H9 (cell line): ENCODE measurements at regions not wholly inside any gene's neighbourhood (a gene's known extent, or its start where the extent isn't known, plus 50 kb on each side); places are given as distances from the start of the nearest gene placed in this dataset.

Experiments
- DNase-seq: peaks from one replicate; pipeline ENCODE4 v3.0.0-alpha.2; 2017
- H2AFZ ChIP-seq: one replicate; pipeline ENCODE4 v1.6.1; 2013; ENCODE audit warnings: mild to moderate bottlenecking, low read length, control low read depth, moderate library complexity
- H2AK5ac ChIP-seq: 2 replicates; pipeline ENCODE4 v1.6.1; 2013; ENCODE audit warnings: low read length, control low read depth, mixed read lengths; ENCODE audit not compliant: insufficient read length
- H2BK120ac ChIP-seq: one replicate; pipeline ENCODE4 v1.6.1; 2013; ENCODE audit warnings: low read depth, mild to moderate bottlenecking, low read length, control low read depth, inconsistent platforms; ENCODE audit not compliant: poor library complexity, severe bottlenecking
- H2BK12ac ChIP-seq: 2 replicates; pipeline ENCODE4 v1.6.1; 2013; ENCODE audit warnings: low read length, control low read depth, mixed read lengths, low read depth; ENCODE audit not compliant: insufficient read length
- H2BK15ac ChIP-seq: 2 replicates; pipeline ENCODE4 v1.6.1; 2013; ENCODE audit warnings: low read depth, low read length, control low read depth
- H2BK20ac ChIP-seq: one replicate; pipeline ENCODE4 v1.6.1; 2013; ENCODE audit warnings: low read depth, mild to moderate bottlenecking, low read length, control low read depth, inconsistent platforms; ENCODE audit not compliant: poor library complexity, severe bottlenecking
- H2BK5ac ChIP-seq: 2 replicates; pipeline ENCODE4 v1.6.1; 2013; ENCODE audit warnings: low read length, control low read depth, mixed read lengths; ENCODE audit not compliant: insufficient read length
- H3K14ac ChIP-seq: 2 replicates; pipeline ENCODE4 v1.6.1; 2013; ENCODE audit warnings: low read length, control low read depth; ENCODE audit not compliant: insufficient read depth
- H3K18ac ChIP-seq: 2 replicates; pipeline ENCODE4 v1.6.1; 2013; ENCODE audit warnings: low read depth, mild to moderate bottlenecking, mixed read lengths, low read length, control low read depth; ENCODE audit not compliant: insufficient read length
- H3K23ac ChIP-seq: 2 replicates; pipeline ENCODE4 v1.6.1; 2013; ENCODE audit warnings: low read length, control low read depth, mixed read lengths, low read depth; ENCODE audit not compliant: insufficient read length
- H3K23me2 ChIP-seq: 2 replicates; pipeline ENCODE4 v1.6.1; 2013; ENCODE audit warnings: low read depth, mild to moderate bottlenecking, mixed read lengths, low read length, control low read depth; ENCODE audit not compliant: insufficient read length, poor library complexity, severe bottlenecking
- H3K27ac ChIP-seq: 2 replicates; pipeline ENCODE4 v1.5.1; 2013; ENCODE audit warnings: low read length, control low read depth, mixed read lengths, low read depth; ENCODE audit not compliant: insufficient read length
- H3K27me3 ChIP-seq: 2 replicates; pipeline ENCODE4 v1.6.1; 2013; ENCODE audit warnings: low read length, control low read depth, inconsistent platforms; ENCODE audit not compliant: insufficient read depth
- H3K4ac ChIP-seq: 2 replicates; pipeline ENCODE4 v1.6.1; 2013; ENCODE audit warnings: low read depth, mild to moderate bottlenecking, control low read depth, inconsistent platforms, low read length, moderate library complexity
- H3K4me1 ChIP-seq: 2 replicates; pipeline ENCODE4 v1.6.1; 2013; ENCODE audit warnings: low read length, control low read depth, inconsistent platforms; ENCODE audit not compliant: insufficient read depth
- H3K4me2 ChIP-seq: 2 replicates; pipeline ENCODE4 v1.6.1; 2013; ENCODE audit warnings: low read length, control low read depth, mixed read lengths; ENCODE audit not compliant: insufficient read length, insufficient read depth
- H3K56ac ChIP-seq: 2 replicates; pipeline ENCODE4 v1.6.1; 2013; ENCODE audit warnings: low read depth, mild to moderate bottlenecking, mixed read lengths, low read length, control low read depth; ENCODE audit not compliant: insufficient read length
- H3K79me1 ChIP-seq: 2 replicates; pipeline ENCODE4 v1.6.1; 2013; ENCODE audit warnings: low read depth, mild to moderate bottlenecking, moderate library complexity, low read length, control low read depth, inconsistent platforms; ENCODE audit not compliant: insufficient read depth, poor library complexity, severe bottlenecking
- H3K79me2 ChIP-seq: 2 replicates; pipeline ENCODE4 v1.6.1; 2013; ENCODE audit warnings: low read length, control low read depth, inconsistent platforms; ENCODE audit not compliant: insufficient read depth
- H3K9ac ChIP-seq: 2 replicates; pipeline ENCODE4 v1.6.1; 2013; ENCODE audit warnings: low read length, control low read depth, mixed read lengths; ENCODE audit not compliant: insufficient read length; ENCODE audit errors: extremely low read depth
- H3K9me3 ChIP-seq: one replicate; pipeline ENCODE4 v1.6.1; 2013; ENCODE audit warnings: low read depth, low read length, inconsistent platforms; ENCODE audit not compliant: control insufficient read depth
- H3T11ph ChIP-seq: one replicate; pipeline ENCODE4 v1.6.1; 2013; ENCODE audit warnings: mild to moderate bottlenecking, low read length, control low read depth, inconsistent platforms
- H4K20me1 ChIP-seq: one replicate; pipeline ENCODE4 v1.6.1; 2013; ENCODE audit not compliant: control insufficient read depth, insufficient read length, insufficient read depth
- H4K5ac ChIP-seq: 2 replicates; pipeline ENCODE4 v1.6.1; 2013; ENCODE audit warnings: low read depth, mild to moderate bottlenecking, mixed read lengths, low read length, control low read depth; ENCODE audit not compliant: insufficient read length
- H4K8ac ChIP-seq: replicated peaks from 2 replicates; pipeline ENCODE4 v1.6.1; 2013; ENCODE audit warnings: low read length, control low read depth, mixed read lengths, low read depth; ENCODE audit not compliant: insufficient read length
- H4K91ac ChIP-seq: 2 replicates; pipeline ENCODE4 v1.6.1; 2013; ENCODE audit warnings: low read depth, mild to moderate bottlenecking, moderate library complexity, mixed read lengths, low read length, control low read depth; ENCODE audit not compliant: insufficient read length
- H3K27ac Mint-ChIP-seq, 3 experiments: 2 replicates in 2 of 3; 3 replicates in 1 of 3; pipeline ENCODE4 v1.8.0; 2020 to 2021; ENCODE audit warnings: mixed read lengths in 3 of 3, mild to moderate bottlenecking in 1 of 3, moderate library complexity in 1 of 3
- H3K27me3 Mint-ChIP-seq: 2 replicates; pipeline ENCODE4 v1.8.0; 2021; ENCODE audit warnings: low read depth, mild to moderate bottlenecking, moderate library complexity, mixed read lengths
- H3K36me3 Mint-ChIP-seq, 3 experiments: 2 replicates in 2 of 3; 3 replicates in 1 of 3; pipeline ENCODE4 v1.8.0; 2020 to 2021; ENCODE audit warnings: low read depth in 3 of 3, mixed read lengths in 3 of 3; ENCODE audit not compliant: insufficient read depth in 1 of 3
- H3K4me1 Mint-ChIP-seq, 2 experiments: 2 replicates each; pipeline ENCODE4 v1.8.0; 2020; ENCODE audit warnings: mixed read lengths in 2 of 2
- H3K4me3 Mint-ChIP-seq, 2 experiments: 2 replicates in 1 of 2; 3 replicates in 1 of 2; pipeline ENCODE4 v1.8.0; 2020 to 2021; ENCODE audit warnings: mild to moderate bottlenecking in 2 of 2, mixed read lengths in 2 of 2, moderate library complexity in 1 of 2
- H3K9me3 Mint-ChIP-seq, 2 experiments: 2 replicates in 1 of 2; 3 replicates in 1 of 2; pipeline ENCODE4 v1.8.0; 2020; ENCODE audit warnings: mild to moderate bottlenecking in 2 of 2, mixed read lengths in 2 of 2, moderate library complexity in 1 of 2
- WGBS: extraction: QIAGEN DNeasy Blood & Tissue Kit; methylation state at CpG from one replicate; pipeline ENCODE4 v1.1.7; 2013; ENCODE audit warnings: missing lambda C conversion rate, low lambda C conversion rate, mixed read lengths; ENCODE audit not compliant: insufficient read length; ENCODE audit errors: extremely low coverage; 5-methylcytosine and 5-hydroxymethylcytosine counted together
- TF ChIP-seq, protein P1 (sequence below): fragments of 200-600 bp; sonication (generic); conservative IDR thresholded peaks from 3 replicates; pipeline ENCODE4 v1.8.0; 2021; ENCODE audit warnings: antibody characterized with exemption, mild to moderate bottlenecking

DNA sequence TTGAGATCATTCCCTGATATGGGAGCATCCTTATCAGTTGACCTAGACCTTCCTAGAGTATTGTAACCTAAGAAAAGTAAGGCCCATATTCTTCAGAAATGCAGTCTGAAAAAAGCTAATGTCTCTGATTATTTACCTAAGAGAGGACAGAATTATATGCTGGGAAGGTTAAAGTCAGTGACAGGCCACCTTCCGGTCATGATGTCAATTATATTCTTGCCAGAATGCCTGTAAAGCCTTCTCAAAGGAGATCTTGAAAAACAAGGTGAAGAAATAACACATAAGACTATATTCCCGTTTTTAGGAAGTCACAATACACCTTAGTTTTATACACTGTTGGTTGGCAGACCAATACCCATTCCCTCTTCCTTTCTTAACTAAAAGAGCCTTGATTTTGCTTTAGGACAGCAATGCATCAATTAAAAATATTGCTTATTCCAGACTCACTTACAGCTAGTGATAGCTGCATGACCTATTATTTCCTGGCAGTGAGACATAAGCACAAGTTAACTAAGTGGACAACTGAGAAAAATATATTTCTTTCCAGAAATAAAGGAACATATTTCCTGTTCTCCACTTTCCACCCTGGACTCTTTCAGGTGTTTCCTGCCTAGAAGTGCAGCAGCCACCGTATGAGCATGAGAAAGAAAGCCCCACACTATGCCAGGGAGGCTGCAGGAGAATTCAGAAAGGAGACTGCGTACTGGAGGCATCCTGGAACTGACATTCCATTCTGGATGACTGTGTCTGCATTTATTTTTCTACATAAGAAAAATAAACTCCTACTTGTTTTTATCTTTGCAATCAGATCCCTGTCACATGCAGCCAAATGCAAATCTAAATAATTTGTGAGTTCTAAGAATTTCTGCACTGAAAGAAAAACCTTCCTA lies 332.9 kb upstream of the PTBP2 start:
- Histone ChIP-seq H3K4ac (no peak overlapping the region), H3T11ph (no peak overlapping the region), H2BK15ac (no peak overlapping the region), H4K20me1 (no peaks in the 10 kb centered on the region), H3K9ac (no peak overlapping the region), H2AFZ (no peak overlapping the region), H4K8ac (no peak overlapping the region), H3K23ac (no peak overlapping the region), H3K79me2 (no peaks in the 10 kb centered on the region), H3K4me2 (no peak overlapping the region), H3K18ac (no peak overlapping the region), H2BK12ac (no peak overlapping the region), H3K56ac (no peak overlapping the region), H4K5ac (no peak overlapping the region), H3K4me1 (no peaks in the 10 kb centered on the region), H3K14ac (no peak overlapping the region), H4K91ac (no peak overlapping the region), H3K9me3 (no peaks in the 10 kb centered on the region), H3K79me1 (no peaks in the 10 kb centered on the region), H3K23me2 (no peaks in the 10 kb centered on the region), H2AK5ac (no peak overlapping the region), H3K27ac (no peak overlapping the region), H2BK5ac (no peak overlapping the region), H2BK120ac (no peak overlapping the region), H3K27me3 (no peaks in the 10 kb centered on the region), H2BK20ac (no peak overlapping the region)
- no peak overlapping the region for H3K27ac Mint-ChIP-seq
- WGBS, result no CpG with 5 or more reads among the region's 4 CpGs
- peaks cover 0 to 3% of the 10 kb centered on the region in 2 experiments; a peak in 1 of 4 replicates for H3K4me1 Mint-ChIP-seq
- no peak overlapping the region for H3K4me3 Mint-ChIP-seq
- no peak for DNase-seq
- no peaks in the 10 kb centered on the region for H3K27me3 Mint-ChIP-seq
- no peaks in the 10 kb centered on the region for H3K36me3 Mint-ChIP-seq
- TF ChIP-seq, protein P1, sequence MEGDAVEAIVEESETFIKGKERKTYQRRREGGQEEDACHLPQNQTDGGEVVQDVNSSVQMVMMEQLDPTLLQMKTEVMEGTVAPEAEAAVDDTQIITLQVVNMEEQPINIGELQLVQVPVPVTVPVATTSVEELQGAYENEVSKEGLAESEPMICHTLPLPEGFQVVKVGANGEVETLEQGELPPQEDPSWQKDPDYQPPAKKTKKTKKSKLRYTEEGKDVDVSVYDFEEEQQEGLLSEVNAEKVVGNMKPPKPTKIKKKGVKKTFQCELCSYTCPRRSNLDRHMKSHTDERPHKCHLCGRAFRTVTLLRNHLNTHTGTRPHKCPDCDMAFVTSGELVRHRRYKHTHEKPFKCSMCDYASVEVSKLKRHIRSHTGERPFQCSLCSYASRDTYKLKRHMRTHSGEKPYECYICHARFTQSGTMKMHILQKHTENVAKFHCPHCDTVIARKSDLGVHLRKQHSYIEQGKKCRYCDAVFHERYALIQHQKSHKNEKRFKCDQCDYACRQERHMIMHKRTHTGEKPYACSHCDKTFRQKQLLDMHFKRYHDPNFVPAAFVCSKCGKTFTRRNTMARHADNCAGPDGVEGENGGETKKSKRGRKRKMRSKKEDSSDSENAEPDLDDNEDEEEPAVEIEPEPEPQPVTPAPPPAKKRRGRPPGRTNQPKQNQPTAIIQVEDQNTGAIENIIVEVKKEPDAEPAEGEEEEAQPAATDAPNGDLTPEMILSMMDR, result no peak
- peaks cover under 1 to 4% of the 10 kb centered on the region in 2 experiments; a peak in 3 of 5 replicates for H3K9me3 Mint-ChIP-seq
